ENCODE measurements at regions not wholly inside any gene's neighbourhood (a gene's known extent, or its start where the extent isn't known, plus 50 kb on each side); places are given as distances from the start of the nearest gene placed in this dataset.
A peak's percentile ranks its signal among the peaks of the same experiment; 100 is the strongest.
"Not testable (repeated sequence)": the region's sequence is repeated elsewhere in the genome, so short reads cannot be mapped to it uniquely, and the experiment has no call there.

DNA sequence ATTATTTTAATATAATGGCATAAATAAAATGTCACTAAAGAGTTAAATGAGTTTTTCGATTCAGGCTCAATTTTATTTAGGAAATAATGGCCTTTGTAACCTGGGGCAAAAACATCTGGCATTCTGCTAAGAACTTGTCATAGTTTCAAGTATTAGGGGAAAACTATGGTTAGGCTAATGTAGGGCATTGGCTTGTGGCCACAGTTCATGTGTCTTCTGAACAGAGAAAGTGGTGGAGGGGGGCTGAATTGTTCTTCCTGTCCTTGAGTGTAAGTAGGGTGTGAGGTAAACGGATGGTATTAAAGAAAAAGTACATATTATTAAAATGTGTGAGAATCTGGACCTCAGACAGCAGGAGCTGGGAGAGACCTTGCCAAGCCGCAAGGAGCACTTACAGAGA lies 69.1 kb upstream of the KLF14 start:
- intact Hi-C loops (cut with micrococcal nuclease), result no loop called here
- Mint-ChIP-seq H3K9me3 (ENCODE audit: unreplicated experiment) (peaks cover under 1% of the 10 kb centered on the region), H3K27me3 (ENCODE audit: insufficient read depth, unreplicated experiment) (peaks cover 11% of the 10 kb centered on the region), H3K36me3 (ENCODE audit: insufficient read depth, unreplicated experiment) (no peaks in the 10 kb centered on the region), H3K27ac (ENCODE audit: low read depth, unreplicated experiment) (no peak overlapping the region), H3K4me3 (ENCODE audit: unreplicated experiment) (no peak overlapping the region), H3K4me1 (ENCODE audit: insufficient read depth, unreplicated experiment) (no peaks in the 10 kb centered on the region)
- POLR2A ChIA-PET, result no interaction called here
- BruUV-seq (replicated peaks), result no TSS peak
- CTCF ChIA-PET, result interaction anchor here (1.2 to 2.9 kb wide), 2 partner anchors 9 to 45 kb away, joined by 4 to 10 read pairs; no protein-coding TSS in a partner anchor
- no peak for DNase-seq (ENCODE audit: unreplicated experiment)
- TF ChIP-seq, protein P1, sequence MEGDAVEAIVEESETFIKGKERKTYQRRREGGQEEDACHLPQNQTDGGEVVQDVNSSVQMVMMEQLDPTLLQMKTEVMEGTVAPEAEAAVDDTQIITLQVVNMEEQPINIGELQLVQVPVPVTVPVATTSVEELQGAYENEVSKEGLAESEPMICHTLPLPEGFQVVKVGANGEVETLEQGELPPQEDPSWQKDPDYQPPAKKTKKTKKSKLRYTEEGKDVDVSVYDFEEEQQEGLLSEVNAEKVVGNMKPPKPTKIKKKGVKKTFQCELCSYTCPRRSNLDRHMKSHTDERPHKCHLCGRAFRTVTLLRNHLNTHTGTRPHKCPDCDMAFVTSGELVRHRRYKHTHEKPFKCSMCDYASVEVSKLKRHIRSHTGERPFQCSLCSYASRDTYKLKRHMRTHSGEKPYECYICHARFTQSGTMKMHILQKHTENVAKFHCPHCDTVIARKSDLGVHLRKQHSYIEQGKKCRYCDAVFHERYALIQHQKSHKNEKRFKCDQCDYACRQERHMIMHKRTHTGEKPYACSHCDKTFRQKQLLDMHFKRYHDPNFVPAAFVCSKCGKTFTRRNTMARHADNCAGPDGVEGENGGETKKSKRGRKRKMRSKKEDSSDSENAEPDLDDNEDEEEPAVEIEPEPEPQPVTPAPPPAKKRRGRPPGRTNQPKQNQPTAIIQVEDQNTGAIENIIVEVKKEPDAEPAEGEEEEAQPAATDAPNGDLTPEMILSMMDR (IDR thresholded peaks at IDR 0.05; ENCODE audit: unreplicated experiment), result no peak

DNA sequence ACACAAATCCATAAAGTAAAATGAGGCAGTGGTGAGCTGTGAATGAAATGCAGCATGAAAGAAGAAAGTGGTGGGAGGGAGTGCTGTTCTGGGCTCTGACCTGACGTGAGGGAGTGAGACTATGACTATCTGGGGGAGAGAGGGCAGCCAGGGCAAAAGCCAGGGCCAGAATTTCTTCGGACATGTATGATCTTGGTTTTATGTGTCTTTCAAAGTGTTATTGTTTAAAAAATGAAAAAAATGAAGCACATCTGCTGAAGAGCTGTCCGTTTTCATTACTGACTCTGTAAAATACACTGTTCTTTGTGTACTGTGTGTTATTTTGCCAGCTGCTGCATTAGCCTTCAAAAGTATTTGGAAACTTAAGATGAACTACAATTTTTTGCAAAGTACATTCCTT lies 70.2 kb upstream of the KLF14 start:
- peaks cover 11% of the 10 kb centered on the region for H3K27me3 Mint-ChIP-seq (ENCODE audit: insufficient read depth, unreplicated experiment)
- TF ChIP-seq, protein P1 (IDR thresholded peaks at IDR 0.05; ENCODE audit: unreplicated experiment), result no peak
- ChIA-PET POLR2A (no interaction called here), CTCF (interaction anchor here (0.6 to 2.9 kb wide), 4 partner anchors 10 to 731 kb away, joined by 3 to 10 read pairs (median 6); no protein-coding TSS in a partner anchor)
- DNase-seq (ENCODE audit: unreplicated experiment), result no peak
- H3K27ac Mint-ChIP-seq (ENCODE audit: low read depth, unreplicated experiment), result no peak overlapping the region
- H3K9me3 Mint-ChIP-seq (ENCODE audit: unreplicated experiment), result no peaks in the 10 kb centered on the region
- no peak overlapping the region for H3K4me3 Mint-ChIP-seq (ENCODE audit: unreplicated experiment)
- BruUV-seq (replicated peaks), result no TSS peak
- intact Hi-C loops (cut with micrococcal nuclease), result no loop called here
- H3K4me1 Mint-ChIP-seq (ENCODE audit: insufficient read depth, unreplicated experiment), result no peaks in the 10 kb centered on the region
- H3K36me3 Mint-ChIP-seq (ENCODE audit: insufficient read depth, unreplicated experiment), result no peaks in the 10 kb centered on the region

DNA sequence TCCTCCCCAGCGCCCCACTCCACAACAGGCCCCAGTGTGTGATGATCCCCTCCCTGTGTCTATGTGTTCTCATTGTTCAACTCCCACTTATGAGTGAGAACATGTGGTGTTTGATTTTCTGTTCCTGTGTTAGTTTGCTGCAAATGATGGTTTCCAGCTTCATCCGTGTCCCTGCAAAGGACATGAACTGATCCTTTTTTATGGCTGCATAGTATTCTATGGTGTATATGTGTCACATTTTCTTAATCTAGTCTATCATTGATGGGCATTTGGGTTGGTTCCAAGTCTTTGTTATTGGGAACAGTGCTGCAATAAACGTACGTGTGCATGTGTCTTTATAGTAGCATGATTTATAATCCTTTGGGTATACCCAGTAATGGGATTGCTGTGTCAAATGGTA lies 78.8 kb upstream of the KLF14 start:
- H3K27ac Mint-ChIP-seq (ENCODE audit: low read depth, unreplicated experiment); intact Hi-C loops (cut with micrococcal nuclease); H3K9me3 Mint-ChIP-seq (ENCODE audit: unreplicated experiment); H3K27me3 Mint-ChIP-seq (ENCODE audit: insufficient read depth, unreplicated experiment); H3K36me3 Mint-ChIP-seq (ENCODE audit: insufficient read depth, unreplicated experiment); BruUV-seq (replicated peaks); H3K4me1 Mint-ChIP-seq (ENCODE audit: insufficient read depth, unreplicated experiment); DNase-seq (ENCODE audit: unreplicated experiment); H3K4me3 Mint-ChIP-seq (ENCODE audit: unreplicated experiment): not testable (repeated sequence)
- CTCF ChIA-PET, result interaction anchor here (1.1 kb wide), 1 partner anchor 17 kb away, joined by 3 read pairs; no protein-coding TSS in a partner anchor
- POLR2A ChIA-PET, result interaction anchor here (0.6 kb wide), 1 partner anchor 10 kb away, joined by 3 read pairs; no protein-coding TSS in a partner anchor

- TF ChIP-seq, protein P1 (IDR thresholded peaks at IDR 0.05; ENCODE audit: unreplicated experiment), result peak; percentile 46
- peak; percentile 61 for DNase-seq (ENCODE audit: unreplicated experiment)
- Mint-ChIP-seq H3K9me3 (ENCODE audit: unreplicated experiment) (no peaks in the 10 kb centered on the region), H3K4me3 (ENCODE audit: unreplicated experiment) (no peak overlapping the region), H3K27ac (ENCODE audit: low read depth, unreplicated experiment) (no peak overlapping the region), H3K27me3 (ENCODE audit: insufficient read depth, unreplicated experiment) (no peaks in the 10 kb centered on the region), H3K4me1 (ENCODE audit: insufficient read depth, unreplicated experiment) (no peaks in the 10 kb centered on the region), H3K36me3 (ENCODE audit: insufficient read depth, unreplicated experiment) (no peaks in the 10 kb centered on the region)
- ChIA-PET CTCF (interaction anchor here (0.7 to 1.0 kb wide), 2 partner anchors 9 to 662 kb away, joined by 3 read pairs; no protein-coding TSS in a partner anchor), POLR2A (interaction anchor here (0.6 to 0.9 kb wide), 2 partner anchors 65 to 192 kb away, joined by 3 read pairs; no protein-coding TSS in a partner anchor)
- intact Hi-C loops (cut with micrococcal nuclease), result no loop called here
- no TSS peak for BruUV-seq (replicated peaks)
Measured at GRCh38 chr7:130814778-130815335, 80.8 kb upstream of the KLF14 start.
